Epithelial cell of proximal tubule (primary cell): ENCODE measurements at regions not wholly inside any gene's neighbourhood (a gene's known extent, or its start where the extent isn't known, plus 50 kb on each side); places are given as distances from the start of the nearest gene placed in this dataset.

Experiments
- DNase-seq: peaks from one replicate; pipeline ENCODE4 v3.0.0-alpha.2; 2011; ENCODE audit warnings: low read depth
- H3K4me3 ChIP-seq: 2 replicates; pipeline ENCODE4 v1.5.1; 2011; ENCODE audit warnings: low read depth, mild to moderate bottlenecking, low read length
- CTCF ChIP-seq: conservative IDR thresholded peaks from 2 replicates; pipeline ENCODE4 v1.5.1; 2012; ENCODE audit warnings: low read depth, mild to moderate bottlenecking, low read length

- TF ChIP-seq CTCF, result peak; percentile 69
- H3K4me3 ChIP-seq, result no peak overlapping the region
- DNase-seq, result no peak
Observed at GRCh38 chr6:10465629-10466499, 51.0 kb upstream of the TFAP2A start.
